SK-N-MC (cell line): ENCODE measurements at regions not wholly inside any gene's neighbourhood (a gene's known extent, or its start where the extent isn't known, plus 50 kb on each side); places are given as distances from the start of the nearest gene placed in this dataset.

Experiments used
- EZH2 ChIP-seq: fragments of 200-600 bp; sonication (generic); IDR thresholded peaks from one replicate; pipeline ENCODE4 v1.6.1; 2017; ENCODE audit warnings: antibody characterized with exemption
- POLR2AphosphoS5 ChIP-seq: IDR thresholded peaks from 2 replicates; pipeline ENCODE4 v1.6.1; 2012; ENCODE audit warnings: mild to moderate bottlenecking, low read depth, low read length, borderline replicate concordance

DNA sequence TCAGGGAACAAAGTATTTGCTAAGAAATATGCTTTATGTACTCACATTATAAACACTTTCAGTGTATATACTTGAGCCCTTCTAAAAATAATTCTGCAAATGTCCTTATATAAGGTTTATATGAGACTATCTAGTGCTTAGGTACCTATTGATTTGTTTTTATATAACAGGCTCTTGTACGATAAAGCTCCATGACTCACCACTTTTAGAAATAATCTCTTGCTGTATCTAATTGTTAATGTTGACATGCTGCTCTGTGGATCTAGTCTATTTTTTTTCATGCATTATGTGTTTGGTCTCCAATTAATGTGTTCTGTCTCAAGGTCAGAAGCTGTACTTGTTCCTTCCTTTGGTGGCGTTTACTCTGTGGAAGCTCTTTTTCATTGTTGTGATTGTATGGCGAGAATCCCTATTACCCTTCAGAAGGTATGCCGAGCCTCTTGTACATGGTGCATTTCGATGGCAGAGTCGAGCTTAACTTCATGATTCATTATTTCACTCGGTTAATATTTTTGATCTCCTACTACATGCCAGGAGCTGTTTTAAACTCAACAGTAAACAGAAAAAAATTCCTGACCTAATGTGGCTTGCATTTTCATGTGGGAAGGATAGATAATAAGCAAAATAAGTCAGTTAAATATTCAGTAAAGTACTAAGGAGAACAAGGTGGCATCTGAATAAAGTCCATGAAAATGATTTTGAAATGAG, 361.6 kb downstream of the COG6 start:
- TF ChIP-seq POLR2AphosphoS5 (no peak), EZH2 (no peak)
